GM12878 (cell line): ENCODE measurements at regions not wholly inside any gene's neighbourhood (a gene's known extent, or its start where the extent isn't known, plus 50 kb on each side); places are given as distances from the start of the nearest gene placed in this dataset. TPM values are rescaled to one million over a fixed set of nuclear protein-coding genes. Genes with fewer than 3 reads are reported as not detected.

Experiments
- ATAC-seq: fragments of 200-7000 bp; cut with Tn5 transposase; 3 replicates; pipeline ENCODE4 v1.9.1; 2020; ENCODE audit warnings: mild to moderate bottlenecking, moderate library complexity
- BruUV-seq: library from RNA; stranded (reverse); fragments of 400-500 nt; replicated peaks from 2 replicates; lab custom pipeline; 2021; lab: Mats Ljungman, UMichigan
- CTCF ChIA-PET: fragments of 300-600 bp; sonication (Branson Sonifier 250); formaldehyde crosslinking; extraction: SDS; loops from one replicate; lab custom pipeline; 2021; ENCODE audit warnings: inconsistent platforms; lab: Yijun Ruan, JAX
- POLR2A ChIA-PET: fragments of 350-600 bp; formaldehyde crosslinking; extraction: SDS; loops from one replicate; lab custom pipeline; 2021; ENCODE audit warnings: inconsistent platforms; lab: Charles Lee
- RAD21 ChIA-PET: fragments of 300-600 bp; sonication (Branson Sonifier 250); formaldehyde crosslinking; loops from one replicate; lab custom pipeline; 2023; ENCODE audit warnings: antibody characterized with exemption; ENCODE audit not compliant: unreplicated experiment; lab: Charles Lee
- SMC1A ChIA-PET: fragments of 300-600 bp; sonication (Branson Sonifier 250); formaldehyde crosslinking; loops from one replicate; lab custom pipeline; 2023; ENCODE audit not compliant: unreplicated experiment, uncharacterized antibody; lab: Charles Lee
- DNase-seq: peaks from one replicate; pipeline ENCODE4 v3.0.0-alpha.2; 2011; ENCODE audit warnings: low read depth, low spot score
- FAIRE-seq: peaks from 3 replicates; lab custom pipeline; 2011; peaks lifted over from hg19 to GRCh38; lab: Jason Lieb, UNC
- H2AFZ ChIP-seq: 2 replicates; pipeline ENCODE4 v1.6.0; 2011; ENCODE audit warnings: low read depth, low read length, control low read depth; ENCODE audit not compliant: control insufficient read depth
- H3K27ac ChIP-seq: 2 replicates; pipeline ENCODE4 v1.5.1; 2011; ENCODE audit warnings: control low read depth; ENCODE audit not compliant: control insufficient read depth, insufficient read depth
- H3K27me3 ChIP-seq, 2 experiments: replicated peaks in 1 of 2; 2 replicates each; pipeline versions ENCODE4 v1.6.0 to v1.6.1; 2011; ENCODE audit warnings: low read length in 1 of 2; ENCODE audit not compliant: control insufficient read depth in 2 of 2, insufficient read depth in 2 of 2
- H3K36me3 ChIP-seq, 2 experiments: 2 replicates each; pipeline ENCODE4 v1.5.1; 2011; ENCODE audit warnings: low read length in 1 of 2; ENCODE audit not compliant: control insufficient read depth in 2 of 2, insufficient read depth in 2 of 2
- H3K4me1 ChIP-seq: 2 replicates; pipeline ENCODE4 v1.6.1; 2011; ENCODE audit warnings: mild to moderate bottlenecking, low read length, moderate library complexity, mixed read lengths; ENCODE audit not compliant: control insufficient read depth, insufficient read depth
- H3K4me2 ChIP-seq: 2 replicates; pipeline ENCODE4 v1.6.0; 2011; ENCODE audit warnings: control low read depth; ENCODE audit not compliant: control insufficient read depth, insufficient read depth
- H3K4me3 ChIP-seq: fragments of 200-600 bp; sonication (generic); 2 replicates; pipeline ENCODE4 v1.5.1; 2016
- H3K79me2 ChIP-seq: 2 replicates; pipeline ENCODE4 v1.6.0; 2011; ENCODE audit warnings: low read length; ENCODE audit not compliant: control insufficient read depth, insufficient read depth
- H3K9ac ChIP-seq: 2 replicates; pipeline ENCODE4 v1.8.0; 2011; ENCODE audit warnings: low read length, control low read depth, mixed read lengths; ENCODE audit not compliant: control insufficient read depth, insufficient read depth
- H3K9me3 ChIP-seq: replicated peaks from 3 replicates; pipeline ENCODE4 v1.5.1; 2011; ENCODE audit warnings: mild to moderate bottlenecking, low read length; ENCODE audit not compliant: control insufficient read depth, insufficient read depth
- H4K20me1 ChIP-seq: 2 replicates; pipeline ENCODE4 v1.6.0; 2011; ENCODE audit not compliant: control insufficient read depth, insufficient read depth
- EED ChIP-seq: sonication (generic); IDR thresholded peaks from 2 replicates; pipeline ENCODE4 v1.6.1; 2016; ENCODE audit warnings: antibody characterized with exemption, low read depth
- ZZZ3 ChIP-seq: IDR thresholded peaks from 2 replicates; pipeline ENCODE4 v1.6.1; 2011; ENCODE audit warnings: low read depth; ENCODE audit not compliant: control insufficient read depth, insufficient read length
- WGBS: methylation state at CpG from one replicate; pipeline ENCODE4 v1.1.6; 2016; ENCODE audit warnings: low lambda C conversion rate; ENCODE audit not compliant: insufficient replicate concordance, insufficient coverage; ENCODE audit errors: missing lambda C conversion rate; 5-methylcytosine and 5-hydroxymethylcytosine counted together
- in situ Hi-C: fragments of 300-500 bp; cut with MboI; formaldehyde crosslinking; loops from 9 replicates; pipeline ENCODE4 v1.14.3; 2018; ENCODE audit warnings: mixed read lengths
- intact Hi-C: fragments of 100-400 bp; cut with micrococcal nuclease; formaldehyde crosslinking; loops from one replicate; pipeline ENCODE4 v1.14.2; 2022; ENCODE audit not compliant: unreplicated experiment
- small RNA-seq: library from RNA; depleted of rRNA; stranded (forward); fragments of <200 nt; gene quantifications from one replicate; pipeline ENCODE3, GENCODE V24; 2014
- TF ChIP-seq, protein P1 (sequence below): fragments of 450-650 bp; IDR thresholded peaks from 2 replicates; pipeline ENCODE4 v1.6.1; 2017; ENCODE audit warnings: mild to moderate bottlenecking, low read depth, inconsistent platforms; ENCODE audit not compliant: poor library complexity, severe bottlenecking

- H3K4me1 ChIP-seq: no peaks in the 10 kb centered on the region
- DNase-seq (no peak), FAIRE-seq (no peak), ATAC-seq (no peak)
- TF ChIP-seq, protein P1, sequence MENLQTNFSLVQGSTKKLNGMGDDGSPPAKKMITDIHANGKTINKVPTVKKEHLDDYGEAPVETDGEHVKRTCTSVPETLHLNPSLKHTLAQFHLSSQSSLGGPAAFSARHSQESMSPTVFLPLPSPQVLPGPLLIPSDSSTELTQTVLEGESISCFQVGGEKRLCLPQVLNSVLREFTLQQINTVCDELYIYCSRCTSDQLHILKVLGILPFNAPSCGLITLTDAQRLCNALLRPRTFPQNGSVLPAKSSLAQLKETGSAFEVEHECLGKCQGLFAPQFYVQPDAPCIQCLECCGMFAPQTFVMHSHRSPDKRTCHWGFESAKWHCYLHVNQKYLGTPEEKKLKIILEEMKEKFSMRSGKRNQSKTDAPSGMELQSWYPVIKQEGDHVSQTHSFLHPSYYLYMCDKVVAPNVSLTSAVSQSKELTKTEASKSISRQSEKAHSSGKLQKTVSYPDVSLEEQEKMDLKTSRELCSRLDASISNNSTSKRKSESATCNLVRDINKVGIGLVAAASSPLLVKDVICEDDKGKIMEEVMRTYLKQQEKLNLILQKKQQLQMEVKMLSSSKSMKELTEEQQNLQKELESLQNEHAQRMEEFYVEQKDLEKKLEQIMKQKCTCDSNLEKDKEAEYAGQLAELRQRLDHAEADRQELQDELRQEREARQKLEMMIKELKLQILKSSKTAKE: no peak
- TF ChIP-seq EED (no peak), ZZZ3 (no peak)
- no peak overlapping the region for H3K4me3 ChIP-seq
- WGBS: 18% methylated on average over 3 of the region's 3 CpGs
- in situ Hi-C loops (no loop called here), intact Hi-C loops (no loop called here)
- no peak overlapping the region for H3K4me2 ChIP-seq
- SMC1A ChIA-PET: interaction anchor here (1.1 kb wide), 1 partner anchor 8 kb away, joined by 3 read pairs; no protein-coding TSS in a partner anchor
- CTCF ChIA-PET: interaction anchor here (1.6 kb wide), 1 partner anchor 14 kb away, joined by 3 read pairs; no protein-coding TSS in a partner anchor
- no peaks in the 10 kb centered on the region for H3K79me2 ChIP-seq
- BruUV-seq: no TSS peak
- no peak overlapping the region for H3K27ac ChIP-seq
- POLR2A ChIA-PET: no interaction called here
- no peak overlapping the region for H3K9ac ChIP-seq
- no peaks in the 10 kb centered on the region for H4K20me1 ChIP-seq
- H2AFZ ChIP-seq: no peak overlapping the region
- RAD21 ChIA-PET: no interaction called here
- no peaks in the 10 kb centered on the region for H3K27me3 ChIP-seq
- no peaks in the 10 kb centered on the region for H3K36me3 ChIP-seq
- H3K9me3 ChIP-seq: no peaks in the 10 kb centered on the region
Measured at GRCh38 chr14:38150075-38150474, 57.6 kb upstream of the SSTR1 start.

Small RNAs in the stretch of these regions (small RNA-seq; reads per million reads assigned to genes)
- gene RF00406 (0.70 reads per million, percentile 19 among the genes with 10 or more reads in this experiment), gene RNU6-1277P (not detected)
